Renal cortical epithelial cell (primary cell): ENCODE measurements at regions not wholly inside any gene's neighbourhood (a gene's known extent, or its start where the extent isn't known, plus 50 kb on each side); places are given as distances from the start of the nearest gene placed in this dataset.

Experiments used
- DNase-seq: peaks from one replicate; pipeline ENCODE4 v3.0.0-alpha.2; 2011; ENCODE audit warnings: low read depth

DNA sequence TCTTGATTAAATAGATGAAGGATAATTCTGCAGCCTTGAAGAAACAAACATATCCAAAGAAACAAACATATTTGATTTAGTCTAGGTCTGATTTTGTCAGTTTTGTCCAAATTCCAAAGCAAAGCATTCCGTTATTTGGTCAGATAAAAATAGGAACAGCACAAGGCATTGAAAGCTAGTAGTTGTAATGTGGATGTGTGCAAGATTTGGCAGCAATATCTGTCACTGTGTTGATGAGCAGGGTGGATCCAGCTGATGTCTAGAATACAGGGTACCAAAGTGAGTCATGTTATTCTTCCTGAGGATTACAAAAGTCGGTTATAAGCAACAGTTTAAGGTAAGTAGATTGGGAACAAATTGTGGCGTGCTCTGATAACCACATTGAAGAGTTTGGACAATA, 69.3 kb upstream of the PLPPR1 start:
- DNase-seq, result no peak
